ENCODE measurements at regions not wholly inside any gene's neighbourhood (a gene's known extent, or its start where the extent isn't known, plus 50 kb on each side); places are given as distances from the start of the nearest gene placed in this dataset.

DNA sequence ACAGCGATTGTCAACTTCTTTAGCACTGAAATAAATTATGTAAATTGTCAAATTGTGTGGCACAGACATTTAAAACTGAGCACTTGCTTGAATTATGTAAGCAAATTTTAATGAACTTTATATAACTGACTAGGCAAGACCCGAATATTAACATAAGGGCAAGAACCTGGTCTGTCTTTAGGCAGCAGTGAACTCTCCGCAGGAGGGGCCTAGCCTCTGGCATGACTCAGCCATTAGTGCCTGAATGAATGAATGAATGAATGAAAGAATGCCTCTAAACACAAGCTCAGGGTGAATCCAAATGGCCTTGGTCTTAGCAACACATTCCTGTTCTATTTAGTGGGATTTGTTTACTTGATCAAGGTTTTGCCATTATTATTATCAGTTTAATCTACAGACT lies 654.7 kb upstream of the ARGLU1 start:
- DNase-seq = no peak

DNA sequence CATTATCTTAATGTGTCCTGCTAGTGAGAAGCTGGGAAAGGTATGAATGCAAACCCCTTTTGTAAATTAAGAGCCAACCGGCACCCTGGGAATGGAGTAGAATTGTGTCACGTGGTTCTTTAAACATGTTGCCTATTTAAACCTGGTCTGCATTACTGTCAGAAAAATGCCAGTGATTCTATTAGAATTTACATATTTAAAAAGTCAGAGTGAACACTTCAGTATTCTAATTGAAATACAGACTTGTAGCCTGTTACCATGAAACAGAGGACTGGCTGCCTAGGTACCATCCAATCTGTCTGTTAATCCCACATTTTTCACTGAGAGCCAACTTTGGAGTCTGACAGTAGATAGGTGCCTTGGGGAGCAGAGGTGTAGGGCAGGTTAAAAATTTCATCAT lies 652.3 kb upstream of the ARGLU1 start:
- no peak for DNase-seq

DNA sequence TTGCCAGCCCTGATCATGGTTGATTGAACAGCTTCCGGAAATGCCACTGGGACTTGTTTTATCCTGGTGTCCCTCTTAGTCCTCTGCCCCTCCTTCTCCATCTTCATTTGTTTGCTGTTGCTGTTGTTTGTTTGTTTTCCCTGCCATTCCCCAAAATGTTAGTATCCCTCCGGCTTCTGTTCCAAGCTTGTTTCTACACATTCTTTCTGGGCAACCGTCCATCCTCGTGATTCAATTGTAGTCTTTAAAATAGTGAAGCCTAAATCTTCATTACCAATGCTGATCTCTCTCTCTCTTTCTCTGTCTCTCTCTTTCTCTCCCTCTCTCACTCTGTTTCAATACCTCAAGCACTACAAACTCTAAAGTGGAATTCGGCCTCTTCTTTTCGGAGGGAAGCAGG lies 649.3 kb upstream of the ARGLU1 start:
- no peak for DNase-seq

DNA sequence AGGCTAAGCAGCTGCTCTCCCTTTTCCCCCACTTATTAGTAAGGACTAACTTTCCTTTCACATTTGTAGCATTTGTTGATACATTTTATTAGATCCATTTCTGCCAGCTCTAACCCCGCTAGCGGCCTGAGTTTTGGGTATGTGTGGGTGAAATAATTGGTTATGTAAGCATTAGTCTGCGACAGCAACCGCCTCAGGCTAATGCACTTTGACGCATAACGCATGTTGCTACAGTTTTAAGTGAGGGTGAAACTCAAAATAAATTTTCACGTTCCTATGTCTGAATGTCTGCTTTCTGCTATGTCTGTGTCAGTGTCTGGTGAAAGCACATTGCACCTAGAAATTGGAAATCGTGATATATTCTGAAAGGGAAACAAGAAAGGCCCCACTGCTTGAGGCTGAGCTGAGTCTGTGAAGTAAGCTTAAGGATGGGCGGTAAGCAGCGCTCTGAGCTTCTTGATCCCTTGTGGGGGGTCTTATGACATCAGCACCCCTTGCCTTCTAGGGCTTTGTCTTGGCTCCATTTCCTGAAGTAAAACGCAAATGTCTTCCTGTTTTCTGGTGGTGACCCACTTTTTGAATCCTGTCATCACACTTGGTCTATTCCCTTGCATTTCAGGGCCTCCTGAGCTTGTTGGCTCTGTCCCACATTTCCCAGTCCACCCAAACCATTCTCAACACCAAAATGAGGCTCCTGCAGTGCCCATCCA lies 648.3 kb upstream of the ARGLU1 start:
- DNase-seq = peak in 1 of 2 experiments; percentile 18

DNA sequence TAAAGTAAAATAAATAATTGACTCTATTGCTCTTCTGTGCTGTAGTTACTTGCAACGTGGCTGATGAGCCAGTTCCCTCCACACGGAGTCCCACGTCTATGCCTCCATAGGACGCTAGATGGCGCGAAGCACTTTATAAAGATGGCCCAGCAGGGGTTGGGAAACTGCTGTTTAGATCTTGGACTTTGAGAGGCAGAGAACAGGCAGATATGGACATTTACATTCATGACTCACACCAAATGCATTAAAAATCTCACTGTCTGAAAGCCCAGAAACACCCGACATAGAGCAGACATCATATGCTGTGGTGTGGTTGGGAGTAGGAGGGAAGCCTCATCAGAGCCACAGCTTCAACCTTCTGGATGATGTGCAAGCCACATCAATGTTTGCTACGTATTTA lies 643.1 kb upstream of the ARGLU1 start:
- peak in 1 of 2 experiments; percentile 60 for DNase-seq

DNA sequence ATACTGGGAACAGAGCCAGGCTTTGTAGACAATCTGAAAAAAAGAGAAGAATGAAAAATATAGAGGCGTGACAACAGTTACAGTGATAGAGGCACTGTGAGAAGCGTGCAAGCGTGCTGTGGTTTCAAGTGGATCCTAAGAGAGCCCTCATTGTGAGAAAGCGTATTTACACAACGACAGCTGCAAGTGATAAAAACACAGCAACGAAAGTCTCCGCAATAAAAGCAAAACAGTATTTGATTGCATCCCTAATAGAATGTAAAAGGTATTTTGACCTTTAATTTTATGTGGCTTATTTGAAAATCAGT lies 642.7 kb upstream of the ARGLU1 start:
- no peak for DNase-seq

DNA sequence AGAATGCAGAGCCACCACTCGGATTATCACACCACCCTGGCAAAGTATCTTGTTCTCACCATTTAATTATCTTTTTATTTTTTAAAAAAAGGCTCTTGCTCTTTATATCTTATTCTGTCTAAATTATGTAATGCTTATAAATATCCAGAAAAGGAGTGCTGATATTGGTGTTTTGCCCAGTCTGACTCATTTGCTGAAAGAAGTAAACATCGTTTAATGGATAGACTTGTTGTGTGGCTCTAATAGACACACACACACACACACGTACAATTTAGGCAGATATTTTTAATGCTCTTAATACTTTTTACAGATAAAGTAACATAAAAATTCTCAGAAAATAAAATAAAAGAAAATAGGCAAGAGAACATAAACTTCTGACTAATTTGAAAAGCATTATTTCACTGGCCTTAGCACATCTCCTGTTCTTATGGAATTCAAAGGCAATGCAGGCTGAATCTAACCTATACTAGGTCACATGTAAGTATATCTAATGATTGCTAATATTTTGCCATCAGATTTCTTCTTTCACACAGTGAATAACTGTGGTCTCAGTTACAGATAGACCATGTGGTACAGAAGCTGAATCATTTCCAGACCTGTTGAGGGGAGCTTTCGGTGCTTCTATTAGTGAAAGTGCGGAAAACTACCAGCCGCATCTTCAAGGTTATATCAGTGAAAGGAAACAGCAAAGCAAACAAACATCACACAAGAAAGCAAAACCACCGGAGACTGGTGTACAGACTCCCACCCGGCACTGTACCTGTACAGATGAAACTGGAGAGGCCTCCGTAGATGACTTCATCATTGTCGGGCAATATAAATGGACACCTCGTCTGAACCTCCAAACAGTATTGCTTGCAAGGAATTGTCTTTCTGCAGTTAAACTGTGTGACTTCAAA lies 642.1 kb upstream of the ARGLU1 start:
- no peak for DNase-seq

DNA sequence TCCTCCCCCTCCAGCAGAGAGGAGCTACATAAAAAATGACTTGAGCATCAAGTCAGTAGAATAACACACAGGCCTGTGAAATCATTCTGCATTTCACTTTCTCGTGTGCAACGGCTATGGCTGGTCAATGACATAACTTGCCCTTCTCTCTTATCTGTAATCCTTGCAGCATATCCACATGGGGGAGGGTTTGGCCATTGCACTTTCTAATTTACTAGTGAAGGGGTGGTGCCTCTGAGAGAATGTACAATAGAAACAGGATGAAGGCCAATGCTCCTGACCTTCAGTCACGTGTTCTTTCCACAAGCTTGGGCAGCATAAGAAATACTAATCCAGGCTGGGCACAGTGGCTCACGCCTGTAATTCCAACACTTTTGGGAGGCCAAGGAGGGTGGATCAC lies 641.0 kb upstream of the ARGLU1 start:
- DNase-seq = no peak

DNA sequence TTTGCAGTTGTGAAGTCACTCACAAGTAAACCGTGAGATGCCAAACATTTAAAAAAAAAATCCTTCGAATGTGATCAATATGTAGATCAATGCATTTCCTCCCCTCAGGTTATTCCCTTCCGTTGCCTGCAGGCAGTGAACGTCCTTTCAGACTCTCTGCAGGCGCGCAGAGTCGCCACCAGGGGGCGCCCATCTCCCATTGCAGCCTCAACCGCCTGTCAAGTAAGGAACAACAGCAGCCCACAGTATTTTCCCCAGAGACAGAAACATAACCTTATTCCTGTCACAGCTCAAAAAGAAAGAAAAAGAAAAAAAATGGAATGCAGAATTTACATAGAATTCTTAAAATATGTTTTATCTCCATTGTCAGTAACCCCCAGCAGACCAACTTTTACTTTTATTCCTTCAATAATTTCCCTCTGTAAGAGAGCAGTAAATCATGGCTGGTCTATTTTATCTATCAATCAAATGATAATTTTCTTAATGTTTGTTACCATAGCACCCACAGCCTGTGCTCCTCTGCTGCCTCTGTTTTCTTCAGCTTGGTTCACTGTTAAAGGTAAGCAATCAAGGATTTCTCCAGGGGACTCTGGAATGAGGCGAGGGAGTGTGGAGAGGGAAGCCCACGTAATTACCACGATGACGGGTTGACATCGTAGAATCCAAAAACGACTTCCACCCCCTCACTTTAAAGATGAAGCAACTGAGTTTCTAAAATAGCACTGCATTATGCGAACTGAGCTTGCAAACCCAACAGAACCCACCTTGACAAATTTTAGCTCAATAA lies 637.6 kb upstream of the ARGLU1 start:
- DNase-seq = peak in 1 of 2 experiments; percentile 20

DNA sequence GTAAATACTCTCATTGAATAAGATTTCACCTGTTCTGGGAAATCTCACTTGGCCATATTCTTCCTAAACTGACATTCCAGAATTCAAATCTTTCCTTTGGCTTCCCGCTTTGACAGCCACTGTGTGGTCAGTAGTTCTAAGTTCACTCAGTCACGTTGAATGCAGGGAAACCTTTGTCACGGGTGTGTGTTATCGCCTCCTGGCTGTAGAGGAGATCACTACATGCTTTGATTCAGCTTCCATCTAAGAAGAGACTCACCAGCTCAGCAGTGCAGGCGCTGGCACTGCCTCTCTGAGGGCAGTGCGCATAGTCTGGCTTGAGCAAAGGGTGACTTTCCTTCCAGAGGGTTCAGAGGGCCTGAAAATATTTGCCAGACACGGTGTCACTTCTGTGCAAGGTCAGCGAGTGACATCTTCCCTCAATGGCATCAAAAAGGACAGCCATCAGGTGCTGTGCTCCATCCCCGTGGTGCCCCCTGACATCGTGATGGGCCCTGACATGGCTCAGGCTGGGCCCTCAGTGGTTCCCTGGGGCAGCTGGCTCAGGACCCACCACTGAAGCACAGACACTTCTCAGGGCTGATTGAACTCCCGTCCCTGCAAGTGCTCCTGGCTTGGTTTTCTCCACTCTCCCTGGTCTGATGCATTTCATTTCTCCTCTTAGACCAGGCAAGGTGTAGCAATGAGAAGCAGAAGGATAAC lies 635.4 kb upstream of the ARGLU1 start:
- no peak for DNase-seq

DNA sequence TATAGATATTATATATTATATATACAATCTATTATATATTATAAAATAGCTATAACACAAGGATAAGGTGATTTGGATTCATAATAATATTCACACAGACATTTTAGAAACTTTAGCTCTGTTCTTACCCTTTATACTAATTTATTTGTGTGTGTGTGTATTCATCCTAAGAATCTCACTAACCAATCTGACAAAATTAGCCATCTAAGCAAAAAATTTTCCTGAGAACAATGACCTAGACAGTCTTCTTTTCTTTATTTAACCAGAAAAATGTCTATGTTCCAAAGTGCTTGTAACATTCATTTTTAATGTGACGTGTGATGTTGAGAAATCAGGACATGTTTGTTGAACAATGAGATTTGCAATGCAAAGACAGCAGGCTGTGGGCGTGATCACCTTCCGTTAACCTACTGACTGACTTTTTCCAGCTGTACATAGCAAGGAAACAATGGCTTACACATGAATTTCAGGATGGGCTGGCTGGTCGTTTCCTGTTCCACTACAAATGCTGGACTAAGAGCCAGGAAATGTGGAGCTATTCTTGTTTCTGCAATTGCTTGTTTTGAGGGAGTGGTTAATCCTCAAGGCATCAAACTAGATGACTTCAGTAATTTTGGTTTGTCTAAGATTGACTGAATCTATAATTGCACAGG lies 634.6 kb upstream of the ARGLU1 start:
- DNase-seq = no peak

DNA sequence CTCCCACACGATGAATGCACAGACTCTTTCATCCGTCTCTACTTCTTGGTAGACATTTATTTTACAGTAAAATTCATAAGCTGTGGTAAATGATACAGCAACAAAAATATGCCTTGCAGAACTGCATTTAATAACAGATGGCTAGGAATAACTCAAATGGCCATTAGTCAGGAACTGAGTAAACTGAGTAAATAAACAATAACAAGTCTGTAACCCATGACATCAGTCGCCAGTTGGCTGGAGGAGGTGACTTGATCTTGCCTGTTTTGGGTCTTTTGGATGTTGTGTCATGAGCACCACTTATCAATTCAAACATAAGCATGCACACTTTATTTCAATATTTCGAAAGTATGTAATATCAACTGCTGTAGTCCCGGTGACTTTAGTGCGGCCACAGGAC lies 632.6 kb upstream of the ARGLU1 start:
- no peak for DNase-seq

DNA sequence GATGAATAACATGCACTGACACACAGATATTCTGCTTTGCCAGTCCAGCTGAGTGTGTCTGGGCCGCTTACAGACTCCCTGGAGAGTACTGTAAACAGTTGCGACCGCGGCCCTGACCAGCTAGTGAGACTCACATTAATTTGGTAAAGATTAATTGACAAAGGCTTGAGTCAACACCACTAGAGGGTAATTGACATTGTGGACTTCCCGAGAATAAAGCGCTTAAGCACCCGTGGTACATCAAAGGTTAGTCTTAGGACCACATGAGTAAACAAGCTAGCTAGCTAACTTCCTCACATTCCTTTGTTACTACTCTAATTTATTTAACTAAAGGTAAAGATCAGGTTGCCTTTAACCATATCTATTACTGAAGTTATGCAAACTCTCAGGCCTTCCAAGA lies 624.4 kb upstream of the ARGLU1 start:
- no peak for DNase-seq

DNA sequence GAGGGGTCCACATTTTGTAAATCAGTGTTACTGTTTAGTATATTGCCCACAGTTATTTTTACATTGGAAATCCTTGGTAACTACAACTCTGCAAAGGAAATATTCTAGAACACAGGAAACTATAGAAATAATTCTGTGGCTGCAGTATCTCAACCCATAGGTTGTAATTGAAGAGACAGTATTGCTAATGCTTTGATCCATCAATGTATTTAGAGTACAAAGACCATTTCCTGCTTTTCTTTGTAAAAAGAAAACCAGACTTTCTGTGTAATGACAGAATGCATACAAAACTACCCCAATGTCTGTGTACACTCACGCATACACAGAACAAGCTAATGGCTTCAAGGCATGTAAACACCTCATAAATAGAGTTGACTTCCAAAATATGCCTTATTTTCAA lies 622.1 kb upstream of the ARGLU1 start:
- no peak for DNase-seq

DNA sequence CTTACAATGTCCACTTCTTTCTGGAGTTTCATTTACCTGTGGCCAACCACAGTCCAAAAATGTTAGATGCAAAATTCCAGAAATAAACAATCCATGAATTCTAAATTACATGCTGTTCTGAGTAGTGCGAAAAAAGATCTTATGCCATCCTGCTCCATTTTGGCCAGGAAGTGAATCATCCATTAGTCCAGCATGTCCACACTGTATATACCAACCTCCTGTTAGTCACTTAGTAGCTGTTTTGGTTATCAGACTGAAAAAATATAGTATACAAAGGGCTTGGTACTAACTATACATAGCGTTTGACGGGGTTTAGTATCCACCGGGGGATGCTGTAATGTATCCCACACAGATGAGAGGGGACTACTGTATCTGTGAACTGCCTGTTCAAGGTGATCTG lies 618.0 kb upstream of the ARGLU1 start:
- DNase-seq = no peak

DNA sequence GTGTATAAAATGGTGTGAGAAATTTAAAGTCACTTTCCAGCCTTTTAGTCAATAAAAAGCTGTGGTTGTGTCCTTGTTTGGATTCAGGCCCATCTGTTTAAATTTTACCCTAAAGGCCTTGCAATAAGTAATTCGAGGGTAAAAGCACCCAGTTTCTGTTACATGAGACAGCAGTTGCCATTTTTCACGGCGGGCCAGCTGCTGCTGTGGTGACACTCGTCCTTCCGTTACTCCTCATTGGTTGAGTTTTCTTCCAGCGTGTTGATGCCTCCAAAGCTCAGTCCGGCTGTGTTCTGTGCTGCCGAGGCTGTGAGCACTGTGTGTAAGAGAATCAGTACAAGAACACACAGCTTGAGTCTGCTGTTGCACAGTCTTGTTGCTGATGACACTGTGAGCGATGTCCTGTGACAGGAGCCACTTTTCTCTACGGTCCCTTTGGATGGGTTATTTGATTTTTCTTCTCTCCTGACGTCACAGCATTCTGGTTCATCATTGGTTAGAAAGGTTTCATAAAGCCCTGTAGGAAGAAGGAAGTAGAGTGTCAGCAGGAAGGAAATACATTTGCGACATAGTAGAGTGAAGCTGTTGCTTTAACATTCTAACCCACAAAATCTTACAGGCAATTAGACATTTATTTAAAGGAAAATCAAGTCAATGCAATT lies 602.5 kb upstream of the ARGLU1 start:
- DNase-seq = no peak

DNA sequence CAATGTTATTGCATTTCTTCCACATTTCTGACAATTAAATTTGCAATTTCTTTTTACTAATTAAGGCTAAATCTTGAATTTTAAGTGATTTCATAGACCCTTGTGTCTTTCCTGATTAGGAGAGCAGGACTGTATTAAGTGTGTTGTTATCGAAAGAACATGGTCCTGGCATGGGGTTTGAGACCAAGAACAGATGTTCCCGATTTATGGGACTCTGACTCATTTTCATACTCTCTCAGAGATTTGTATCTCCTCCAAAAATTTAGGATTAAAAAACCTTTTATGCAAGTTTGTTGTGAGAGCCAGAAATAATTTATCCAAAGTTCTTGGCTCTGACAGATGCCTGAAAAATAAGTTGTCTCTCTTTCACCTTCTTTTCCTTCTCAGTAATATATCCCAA lies 589.3 kb upstream of the ARGLU1 start:
- DNase-seq = no peak

DNA sequence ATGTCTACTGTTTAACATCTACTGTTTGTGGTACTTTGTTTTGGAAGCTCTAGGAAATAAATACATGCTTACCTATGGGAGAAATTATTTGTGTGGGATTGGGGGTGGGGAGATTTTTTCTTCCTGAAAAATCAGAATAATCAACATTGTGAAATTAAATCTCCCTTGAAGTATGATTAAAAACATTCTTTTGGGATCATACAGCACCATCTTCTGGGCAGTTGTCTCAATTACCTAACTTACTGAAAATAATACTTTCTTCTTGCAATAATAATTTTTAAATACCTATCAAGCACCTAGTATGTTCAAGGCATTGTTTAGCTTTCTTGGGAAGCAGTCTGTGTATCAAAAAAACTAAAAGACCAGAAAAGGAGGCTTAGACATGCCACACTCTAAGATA lies 576.5 kb upstream of the ARGLU1 start:
- no peak for DNase-seq

DNA sequence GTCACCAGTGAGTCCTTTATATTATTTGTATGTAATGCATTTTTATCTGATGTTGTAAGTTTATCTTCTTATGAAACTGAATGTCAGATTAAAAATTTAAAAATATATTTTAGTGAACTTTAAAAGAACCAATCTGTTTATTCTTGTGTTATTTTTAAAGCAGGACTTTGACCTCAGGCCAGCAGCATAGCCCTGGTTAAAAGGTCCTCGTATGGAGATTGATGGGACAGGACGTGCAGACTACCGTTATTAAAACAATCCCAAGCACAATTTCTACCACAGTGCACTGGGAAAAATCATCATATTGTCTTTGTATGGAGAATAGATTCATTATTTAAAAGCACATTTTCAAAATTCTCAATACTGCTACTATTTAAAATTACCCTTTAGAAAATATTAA lies 573.8 kb upstream of the ARGLU1 start:
- DNase-seq = no peak

DNA sequence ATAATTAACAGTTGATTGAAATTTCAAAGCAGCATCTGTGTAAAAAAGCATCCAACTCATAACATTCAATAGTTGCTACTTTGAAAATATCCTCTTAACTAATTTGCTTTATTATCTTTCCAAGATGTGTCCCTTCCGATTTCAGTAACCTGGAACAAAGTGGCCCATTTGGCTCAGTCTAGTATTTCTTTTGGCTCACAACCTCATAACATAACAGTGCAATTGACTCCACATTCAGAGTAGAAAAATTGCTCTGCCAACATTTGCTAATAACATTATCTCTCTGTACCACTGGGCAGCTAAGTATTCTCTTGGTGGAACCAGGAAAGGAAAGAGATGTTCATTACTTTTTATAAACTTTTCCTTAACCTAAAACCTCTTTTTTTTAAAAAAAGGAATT lies 571.1 kb upstream of the ARGLU1 start:
- DNase-seq = no peak

DNA sequence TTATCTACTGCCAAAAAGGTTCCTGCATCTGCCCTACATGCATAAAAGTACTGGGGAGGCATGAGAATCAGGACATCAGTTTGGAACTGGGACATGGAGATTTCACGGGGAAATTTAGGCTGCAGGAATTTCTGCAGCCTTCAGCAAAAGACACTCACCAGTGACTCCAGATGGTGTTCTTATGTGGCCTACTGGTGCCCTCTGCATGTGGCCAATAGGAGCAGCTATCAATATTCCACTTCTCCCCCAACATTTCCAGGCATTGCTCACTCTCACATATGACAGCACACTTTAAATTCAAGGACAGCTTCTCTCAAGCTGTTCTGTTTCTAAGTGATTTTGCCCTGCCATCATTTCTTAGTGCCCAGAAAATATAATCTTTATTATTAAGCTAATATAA lies 570.5 kb upstream of the ARGLU1 start:
- DNase-seq = peak in 1 of 2 experiments; percentile 7

DNA sequence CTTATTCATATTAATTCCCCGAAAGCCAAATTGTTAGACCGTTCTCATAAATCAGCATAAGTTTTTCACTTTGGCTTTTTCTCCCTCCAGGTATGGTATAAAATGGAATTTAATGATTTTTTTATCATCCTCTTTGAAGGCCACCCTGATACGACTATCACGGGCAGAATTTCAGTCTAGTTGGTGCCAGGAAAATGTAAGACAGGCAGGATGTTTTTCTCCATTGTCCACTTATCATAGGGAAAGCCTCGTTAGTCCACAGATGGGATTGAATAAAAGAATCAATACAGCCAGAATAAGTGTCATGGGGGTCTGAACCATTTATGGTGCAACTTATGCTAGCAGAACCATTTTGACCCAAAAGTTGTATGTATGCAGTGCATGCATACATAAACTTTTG lies 566.0 kb upstream of the ARGLU1 start:
- no peak for DNase-seq

All from cerebellar nuclear complex (tissue), 1 donor.